GM21528 (cell line): ENCODE measurements at regions not wholly inside any gene's neighbourhood (a gene's known extent, or its start where the extent isn't known, plus 50 kb on each side); places are given as distances from the start of the nearest gene placed in this dataset.
"Not testable (repeated sequence)": the region's sequence is repeated elsewhere in the genome, so short reads cannot be mapped to it uniquely, and the experiment has no call there.

ENCODE experiments used
- ATAC-seq: cut with Tn5 transposase; IDR thresholded peaks from one replicate; pipeline ENCODE4 v1.9.1; 2021; ENCODE audit warnings: mild to moderate bottlenecking, moderate library complexity; ENCODE audit not compliant: unreplicated experiment, low FRiP score

- ATAC-seq: no peak
These were observed 1799.8 kb upstream of the ADGRL3 start for GRCh38 chr4:59400334-59400733.

DNA sequence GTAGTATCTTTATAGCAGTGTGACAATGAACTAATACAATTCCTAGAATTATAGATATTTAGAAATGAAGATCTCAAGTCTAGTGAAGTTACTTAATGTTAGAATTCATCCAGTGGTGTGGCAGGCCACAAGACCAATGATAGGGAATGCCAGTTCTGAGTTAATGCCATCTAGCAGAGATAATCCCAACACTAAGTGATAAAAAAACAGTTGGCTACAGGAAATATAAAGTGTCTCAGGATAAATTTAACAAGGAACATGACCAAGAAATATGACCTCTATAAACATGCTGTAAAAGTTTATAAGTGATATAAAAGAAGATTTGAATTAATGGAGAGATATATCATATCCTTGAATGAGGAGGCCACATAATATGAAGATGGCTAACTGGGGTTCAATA, 1790.5 kb upstream of the ADGRL3 start:
- no peak for ATAC-seq

GRCh38 chr4:59412739-59413138, 1787.4 kb upstream of the ADGRL3 start:
- no peak for ATAC-seq

- no peak for ATAC-seq
These were observed 1744.4 kb upstream of the ADGRL3 start for GRCh38 chr4:59455751-59456150.

- ATAC-seq: no peak
These were observed 1742.5 kb upstream of the ADGRL3 start for GRCh38 chr4:59457576-59457975.

GRCh38 chr4:59484944-59485343, 1715.2 kb upstream of the ADGRL3 start:
- no peak for ATAC-seq

DNA sequence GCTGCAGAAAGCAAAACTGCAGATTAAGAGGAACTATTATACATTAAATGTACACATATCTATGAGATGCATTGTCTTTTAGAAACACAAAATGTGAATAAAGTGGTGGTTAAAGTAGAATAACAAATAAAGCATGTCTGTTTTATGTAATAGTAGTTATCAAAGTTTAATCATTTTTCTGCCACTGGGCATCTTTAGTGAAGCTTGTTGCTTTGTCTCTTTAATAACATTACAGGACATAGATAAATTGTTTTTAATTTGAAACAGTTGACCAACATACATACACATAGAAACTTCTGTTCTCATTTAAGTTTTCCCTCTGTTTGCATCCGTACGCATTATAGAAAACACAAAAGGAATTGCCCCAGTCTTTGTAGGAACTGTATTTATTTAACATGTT, 1700.0 kb upstream of the ADGRL3 start:
- no peak for ATAC-seq

DNA sequence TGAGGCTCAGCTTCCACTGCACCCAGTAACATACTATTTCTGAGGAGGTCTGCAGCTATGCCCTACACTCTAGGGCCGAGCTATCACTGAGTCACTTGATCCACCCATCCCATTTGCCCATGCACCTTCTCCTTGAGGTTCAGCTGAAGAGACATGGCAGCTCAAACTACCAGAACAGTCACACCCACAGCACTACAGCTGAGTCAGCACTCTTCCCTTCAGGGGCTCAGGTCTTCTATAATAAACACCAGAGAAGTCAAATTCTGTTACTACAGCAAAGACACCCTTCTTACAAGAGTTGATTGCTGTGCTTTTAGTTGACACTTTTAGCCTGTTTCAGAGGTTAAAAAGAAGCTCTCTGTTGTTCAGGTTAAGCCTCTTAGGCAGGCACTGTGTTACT, 1696.4 kb upstream of the ADGRL3 start:
- no peak for ATAC-seq

- not testable (repeated sequence) for ATAC-seq
These were observed 1688.3 kb upstream of the ADGRL3 start for GRCh38 chr4:59511809-59512208.

DNA sequence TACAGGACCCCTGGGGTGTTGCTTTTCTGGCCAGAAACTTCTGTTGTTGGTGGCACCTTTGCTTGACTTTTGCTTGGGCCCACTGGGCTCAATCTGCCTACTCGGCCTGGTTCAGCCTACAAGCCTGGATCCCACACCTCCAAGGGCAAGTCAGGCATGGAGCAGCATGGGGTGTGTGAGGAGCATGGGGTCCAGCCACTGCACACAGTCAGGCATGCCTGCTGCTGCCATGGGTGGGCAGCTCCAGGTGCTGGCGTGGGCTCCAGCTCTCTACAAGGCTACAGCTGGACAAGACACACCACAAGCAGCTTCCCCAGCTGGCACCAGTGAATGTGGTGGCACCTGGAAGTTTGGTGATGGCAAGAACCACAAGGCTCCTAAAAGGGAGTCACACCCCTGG, 1683.1 kb upstream of the ADGRL3 start:
- ATAC-seq: no peak

DNA sequence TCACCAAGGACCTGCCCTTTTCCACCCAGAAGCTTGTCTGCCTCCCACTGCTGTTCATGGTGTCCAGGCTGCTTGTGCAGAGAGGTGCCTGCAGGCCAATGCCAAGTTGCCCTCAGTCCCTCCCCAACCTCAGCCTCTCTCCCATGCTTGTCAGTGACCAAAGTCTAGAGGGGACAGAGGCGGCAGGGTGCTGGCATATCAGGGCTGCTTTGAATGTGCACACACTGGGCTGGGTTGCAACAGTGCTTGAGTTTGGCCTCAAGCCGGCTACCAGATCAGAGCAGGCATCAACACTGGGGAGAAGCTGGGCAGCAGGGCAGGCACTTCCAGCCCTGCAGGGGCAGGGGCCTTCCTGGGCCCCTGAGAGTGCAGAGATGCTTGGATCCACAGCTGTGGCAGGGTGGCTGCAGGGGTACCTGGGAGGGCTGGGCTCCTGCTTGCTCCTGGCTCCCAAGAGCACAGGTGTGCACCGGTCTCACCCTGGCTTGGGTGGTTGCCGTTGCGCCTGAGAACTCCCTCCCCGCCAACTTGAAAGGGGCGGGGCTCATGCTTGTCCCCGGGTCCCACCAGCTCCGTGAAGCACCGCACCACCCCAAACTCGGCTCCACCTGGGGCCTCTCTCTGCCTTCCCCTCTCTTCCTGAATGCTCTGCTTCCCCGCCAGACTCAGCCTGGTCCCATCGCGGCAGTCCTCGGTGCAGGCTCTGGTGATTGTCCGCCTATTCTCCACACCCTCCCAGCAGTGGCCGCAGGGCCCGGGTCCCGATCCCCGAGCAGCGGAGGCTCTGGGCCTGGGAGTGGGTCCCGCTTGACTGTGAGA, 1681.9 kb upstream of the ADGRL3 start:
- ATAC-seq: no peak

DNA sequence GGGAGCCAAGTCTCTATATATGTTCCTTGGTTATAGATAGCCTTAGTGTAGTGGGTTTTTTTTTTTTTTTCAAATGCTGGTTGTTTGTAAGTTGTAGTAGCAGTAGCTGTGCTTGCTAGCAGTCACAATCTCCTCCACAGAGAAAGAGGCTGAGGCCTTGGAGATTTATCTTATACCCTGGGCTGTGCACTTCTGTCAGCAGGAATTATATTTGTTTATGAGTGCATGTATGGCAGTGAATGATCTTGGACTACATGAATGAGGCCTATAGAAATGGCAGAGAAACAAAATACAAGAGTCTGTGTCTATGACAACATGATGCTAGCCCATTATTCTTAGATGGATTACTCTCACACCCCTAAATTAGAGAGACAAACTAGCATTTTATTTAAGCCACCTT, 1674.2 kb upstream of the ADGRL3 start:
- no peak for ATAC-seq

DNA sequence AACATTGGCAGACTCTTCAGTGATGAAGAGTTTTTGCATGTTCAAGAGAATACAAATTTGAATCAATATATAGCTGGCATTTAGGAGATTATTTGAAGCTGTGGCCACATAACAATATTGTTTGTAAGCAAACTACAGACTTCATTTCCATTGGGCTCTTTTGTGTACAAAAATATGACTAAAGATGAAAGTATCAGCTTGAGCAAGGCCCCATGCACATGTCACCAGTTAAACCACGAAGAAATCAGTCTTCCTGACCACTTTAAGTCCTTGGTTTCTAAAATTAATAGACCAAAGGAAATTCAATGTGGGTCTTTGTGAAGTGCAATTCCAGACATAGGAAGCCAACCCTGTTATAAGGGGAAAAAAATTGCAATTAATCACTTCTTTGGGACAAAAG, 1664.6 kb upstream of the ADGRL3 start:
- ATAC-seq: no peak

DNA sequence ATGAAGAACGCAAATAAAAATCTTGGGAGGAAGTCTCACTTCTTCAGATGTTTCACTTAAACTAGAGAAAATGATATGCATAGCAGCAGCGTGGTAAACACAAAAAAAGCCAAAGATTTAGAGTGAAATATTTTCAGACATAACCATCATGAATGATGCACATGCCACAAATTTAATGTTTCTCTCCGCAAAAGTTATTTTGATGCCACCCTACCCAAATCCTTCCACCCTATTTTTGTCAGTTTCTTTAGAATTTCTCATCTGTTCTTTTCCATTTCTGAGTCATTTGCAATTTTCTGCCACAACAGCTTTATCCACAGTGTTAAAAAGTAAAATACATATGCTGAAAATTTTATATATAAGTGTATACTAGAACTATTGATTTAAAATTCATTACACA, 1663.7 kb upstream of the ADGRL3 start:
- no peak for ATAC-seq

DNA sequence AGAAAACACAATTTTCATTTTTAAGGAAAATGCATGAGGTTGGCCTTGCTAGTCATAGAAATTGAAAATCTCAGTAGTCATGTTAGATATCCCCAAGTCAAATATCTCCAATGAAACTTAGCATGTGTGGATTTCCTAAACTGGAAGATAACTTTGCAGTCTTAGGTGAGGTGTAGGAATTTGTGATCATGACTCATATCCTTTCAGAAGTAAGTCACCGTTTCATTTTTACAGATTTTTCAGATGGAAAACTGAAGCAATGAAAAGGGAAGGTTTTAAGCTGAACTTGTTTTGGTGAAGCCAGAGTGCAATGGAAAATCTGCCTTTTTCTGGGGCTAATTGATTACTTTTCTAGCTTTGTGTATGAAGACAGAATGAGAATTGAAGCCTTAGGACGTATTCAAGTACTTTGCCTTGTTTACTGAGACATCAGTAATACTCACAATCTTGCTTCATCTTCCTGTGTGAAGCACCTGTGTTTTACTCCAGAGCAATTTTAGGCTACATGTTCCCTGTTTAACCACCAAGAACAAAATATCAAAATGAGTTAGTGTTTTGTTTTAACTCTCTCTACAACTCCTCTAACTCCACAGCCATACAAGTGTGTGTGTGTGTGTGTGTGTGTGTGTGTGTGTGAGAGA, 1662.8 kb upstream of the ADGRL3 start:
- no peak for ATAC-seq

DNA sequence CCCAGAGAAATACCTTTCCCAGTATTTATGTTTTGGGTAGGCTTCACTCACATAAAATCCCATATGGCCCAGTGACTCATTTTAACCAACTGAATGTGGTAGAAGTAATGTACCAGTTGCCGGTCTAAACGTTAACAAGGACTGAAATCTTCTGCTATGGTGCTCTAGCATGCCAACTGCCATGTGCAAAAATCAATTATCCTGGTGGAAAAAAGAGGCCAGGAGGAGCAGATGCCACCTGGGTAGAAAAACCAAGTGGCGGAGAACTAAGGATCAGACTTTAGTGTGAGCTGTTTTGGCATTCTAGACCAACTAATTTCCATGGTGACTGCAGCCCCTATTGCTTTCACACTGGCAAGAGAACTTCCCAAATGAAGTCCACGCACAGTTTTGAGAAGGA, 1660.7 kb upstream of the ADGRL3 start:
- ATAC-seq: no peak

DNA sequence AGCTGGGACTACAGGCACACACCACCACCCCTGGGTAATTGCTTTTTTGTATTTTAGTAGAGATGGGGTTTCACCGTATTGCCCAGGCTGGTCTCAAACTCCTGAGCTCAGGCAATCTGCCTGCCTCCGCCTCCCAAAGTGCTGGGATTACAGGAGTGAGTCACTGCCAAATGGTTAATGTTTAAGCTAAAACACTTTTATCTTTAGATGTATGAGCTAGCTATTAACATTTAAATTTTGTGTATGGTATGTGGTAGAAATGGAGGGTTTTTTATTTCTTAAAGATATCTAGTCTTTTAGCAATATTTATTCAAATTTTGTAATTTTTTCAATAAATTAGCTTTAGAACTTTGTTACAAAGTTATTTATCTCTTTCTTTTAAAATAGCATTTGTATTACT, 1659.8 kb upstream of the ADGRL3 start:
- no peak for ATAC-seq

DNA sequence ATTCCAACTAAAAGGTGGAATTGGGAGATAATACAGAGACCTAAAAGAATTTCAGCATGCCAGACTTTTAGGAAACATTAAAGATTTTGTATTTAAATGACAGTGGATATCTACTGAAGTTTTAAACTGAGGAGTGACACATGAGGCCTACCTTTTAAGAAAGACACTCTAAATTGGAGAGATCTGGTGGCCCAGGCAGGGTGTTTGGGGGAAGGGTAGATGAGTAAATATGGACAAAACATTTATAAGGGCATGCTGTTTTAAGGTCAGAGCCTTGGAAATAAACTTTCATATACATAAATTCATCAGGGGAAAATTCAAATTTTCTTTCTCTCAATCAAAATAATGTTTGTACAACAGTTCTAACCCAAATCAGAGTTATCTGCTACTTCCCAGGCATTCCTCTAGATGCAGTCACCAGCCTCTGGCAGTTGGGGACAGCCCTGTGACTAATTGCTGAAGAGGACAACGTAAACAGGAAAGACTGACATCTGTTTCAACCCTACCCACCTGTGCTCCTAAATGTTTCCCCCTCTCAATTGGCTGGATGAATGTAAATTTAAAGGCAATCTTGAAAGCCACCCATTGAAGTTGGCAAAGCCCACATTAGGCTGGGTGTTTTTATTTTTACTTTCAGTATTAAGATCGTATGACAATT, 1646.9 kb upstream of the ADGRL3 start:
- ATAC-seq: peak; percentile 90

- peak; percentile 68 for ATAC-seq
These were observed 1646.4 kb upstream of the ADGRL3 start for GRCh38 chr4:59553721-59554091.

- not testable (repeated sequence) for ATAC-seq
These were observed 1643.9 kb upstream of the ADGRL3 start for GRCh38 chr4:59556191-59556590.

DNA sequence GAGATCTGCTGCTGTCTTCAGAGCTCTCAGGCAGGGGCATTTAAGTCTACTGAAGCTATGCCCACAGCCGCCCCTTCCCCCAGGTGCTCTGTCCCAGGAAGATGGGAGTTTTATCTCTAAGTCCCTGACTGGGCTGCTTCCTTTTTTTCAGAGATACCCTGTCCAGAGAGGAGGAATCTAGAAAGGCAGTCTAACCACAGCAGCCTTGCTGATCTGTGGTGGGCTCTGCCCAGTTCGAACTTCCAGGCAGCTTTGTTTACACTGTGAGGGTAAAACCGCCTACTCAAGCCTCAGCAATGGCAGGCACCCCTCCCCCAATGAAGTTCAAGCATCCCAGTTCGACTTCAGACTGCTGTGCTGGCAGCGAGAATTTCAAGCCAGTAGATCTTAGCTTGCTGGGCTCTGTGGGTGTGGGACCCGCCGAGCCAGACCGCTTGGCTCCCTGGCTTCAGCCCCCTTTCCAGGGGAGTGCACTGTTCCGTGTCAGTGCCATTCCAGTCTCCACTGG, 1639.9 kb upstream of the ADGRL3 start:
- not testable (repeated sequence) for ATAC-seq
